IMR-90 (cell line): ENCODE measurements at regions not wholly inside any gene's neighbourhood (a gene's known extent, or its start where the extent isn't known, plus 50 kb on each side); places are given as distances from the start of the nearest gene placed in this dataset.

Experiments used
- ATAC-seq: fragments of 200-7000 bp; cut with Tn5 transposase; 2 replicates; pipeline ENCODE4 v1.9.1; 2020; ENCODE audit warnings: low read depth, mild to moderate bottlenecking, moderate library complexity
- BruUV-seq: library from RNA; stranded (reverse); fragments of 400-500 nt; replicated peaks from 2 replicates; lab custom pipeline; 2021; lab: Mats Ljungman, UMichigan
- CTCF ChIA-PET: fragments of 300-600 bp; formaldehyde crosslinking; extraction: SDS; loops from one replicate; lab custom pipeline; 2021; ENCODE audit warnings: antibody characterized with exemption; lab: Yijun Ruan, JAX
- POLR2A ChIA-PET: fragments of 300-600 bp; sonication (Branson Sonifier 250); formaldehyde crosslinking; loops from one replicate; lab custom pipeline; 2022; ENCODE audit warnings: antibody characterized with exemption; ENCODE audit not compliant: unreplicated experiment; lab: Charles Lee
- DNase-seq: peaks from one replicate; pipeline ENCODE4 v3.0.0; 2013
- H2AFZ ChIP-seq: replicated peaks from 2 replicates; pipeline ENCODE3; 2013; ENCODE audit warnings: low read length, mild to moderate bottlenecking; ENCODE audit not compliant: poor library complexity
- H2AK5ac ChIP-seq: 2 replicates; pipeline ENCODE4 v1.6.1; 2013; ENCODE audit warnings: low read depth, low read length, inconsistent platforms
- H2AK9ac ChIP-seq: replicated peaks from 2 replicates; pipeline ENCODE3; 2013; ENCODE audit warnings: mild to moderate bottlenecking, low read depth, low read length, moderate library complexity; ENCODE audit not compliant: poor library complexity
- H2BK120ac ChIP-seq: 2 replicates; pipeline ENCODE4 v1.6.1; 2013; ENCODE audit warnings: low read depth, low read length, inconsistent platforms
- H2BK15ac ChIP-seq: 3 replicates; pipeline ENCODE4 v1.6.1; 2013; ENCODE audit warnings: low read depth, low read length, inconsistent platforms
- H2BK20ac ChIP-seq: 2 replicates; pipeline ENCODE4 v1.6.1; 2013; ENCODE audit warnings: low read depth, mild to moderate bottlenecking, inconsistent platforms, low read length, moderate library complexity
- H2BK5ac ChIP-seq: 2 replicates; pipeline ENCODE4 v1.6.1; 2013; ENCODE audit warnings: mild to moderate bottlenecking, low read depth, low read length, inconsistent platforms; ENCODE audit not compliant: poor library complexity, severe bottlenecking
- H3K14ac ChIP-seq: replicated peaks from 2 replicates; pipeline ENCODE4 v1.6.1; 2013; ENCODE audit warnings: low read depth, low read length, inconsistent platforms
- H3K18ac ChIP-seq: 2 replicates; pipeline ENCODE4 v1.6.1; 2013; ENCODE audit warnings: low read depth, low read length, control low read depth
- H3K23ac ChIP-seq: 2 replicates; pipeline ENCODE4 v1.6.1; 2013; ENCODE audit warnings: low read depth, low read length, inconsistent platforms
- H3K27ac ChIP-seq: 2 replicates; pipeline ENCODE4 v1.5.1; 2013; ENCODE audit warnings: mild to moderate bottlenecking, control low read depth, low read length; ENCODE audit not compliant: insufficient read depth
- H3K27me3 ChIP-seq: 2 replicates; pipeline ENCODE4 v1.6.1; 2013; ENCODE audit warnings: low read length; ENCODE audit not compliant: control insufficient read depth, insufficient read depth
- H3K36me3 ChIP-seq: 2 replicates; pipeline ENCODE4 v1.6.1; 2013; ENCODE audit warnings: low read length, mixed read lengths; ENCODE audit not compliant: control insufficient read depth, insufficient read depth
- H3K4ac ChIP-seq: 2 replicates; pipeline ENCODE4 v1.6.1; 2013; ENCODE audit warnings: low read depth, low read length, inconsistent platforms
- H3K4me1 ChIP-seq: 2 replicates; pipeline ENCODE4 v1.6.1; 2013; ENCODE audit warnings: low read length, mixed read lengths; ENCODE audit not compliant: control insufficient read depth, insufficient read depth
- H3K4me2 ChIP-seq: 2 replicates; pipeline ENCODE4 v1.6.1; 2013; ENCODE audit warnings: low read depth, mild to moderate bottlenecking, control low read depth, low read length, moderate library complexity
- H3K4me3 ChIP-seq: 2 replicates; pipeline ENCODE4 v1.5.1; 2013; ENCODE audit warnings: low read depth, mild to moderate bottlenecking, control low read depth, low read length, moderate library complexity; ENCODE audit not compliant: insufficient read depth
- H3K56ac ChIP-seq: 2 replicates; pipeline ENCODE4 v1.6.1; 2013; ENCODE audit warnings: low read length, inconsistent platforms; ENCODE audit not compliant: insufficient read depth; ENCODE audit errors: extremely low read depth
- H3K79me1 ChIP-seq, 2 experiments: 2 replicates each; pipeline ENCODE4 v1.6.1; 2013; ENCODE audit warnings: low read length in 2 of 2, inconsistent platforms in 1 of 2, low read depth in 1 of 2
- H3K9ac ChIP-seq: 2 replicates; pipeline ENCODE4 v1.6.1; 2013; ENCODE audit warnings: low read depth, low read length, control low read depth
- H3K9me1 ChIP-seq: 2 replicates; pipeline ENCODE4 v1.6.1; 2013; ENCODE audit warnings: low read length, inconsistent platforms; ENCODE audit not compliant: insufficient read depth
- H3K9me3 ChIP-seq: 2 replicates; pipeline ENCODE4 v1.6.1; 2013; ENCODE audit warnings: low read length; ENCODE audit not compliant: control insufficient read depth, insufficient read depth
- H4K20me1 ChIP-seq: 2 replicates; pipeline ENCODE4 v1.6.1; 2013; ENCODE audit warnings: low read length, inconsistent platforms; ENCODE audit not compliant: insufficient read depth
- H4K5ac ChIP-seq: 2 replicates; pipeline ENCODE4 v1.6.1; 2013; ENCODE audit warnings: mild to moderate bottlenecking, low read depth, low read length, control low read depth
- H4K8ac ChIP-seq, 2 experiments: 2 replicates each; pipeline ENCODE4 v1.6.1; 2013; ENCODE audit warnings: low read depth in 2 of 2, low read length in 2 of 2, control low read depth in 1 of 2, inconsistent platforms in 1 of 2
- H4K91ac ChIP-seq: 2 replicates; pipeline ENCODE4 v1.6.1; 2013; ENCODE audit warnings: low read depth, low read length, inconsistent platforms; ENCODE audit not compliant: insufficient read depth
- ELK1 ChIP-seq: fragments of 150-350 bp; IDR thresholded peaks from 2 replicates; pipeline ENCODE4 v1.6.1; 2016; ENCODE audit warnings: low read depth, mild to moderate bottlenecking, low read length, moderate library complexity, borderline replicate concordance
- POLR2A ChIP-seq: IDR thresholded peaks from 2 replicates; pipeline ENCODE4 v1.6.1; 2012; ENCODE audit warnings: mild to moderate bottlenecking, low read depth, low read length
- WGBS, 2 experiments: methylation state at CpG; one replicate each; pipeline versions ENCODE4 v1.1.5 to v1.1.7; 2013; ENCODE audit warnings: missing lambda C conversion rate in 2 of 2; ENCODE audit not compliant: insufficient read length in 1 of 2; ENCODE audit errors: extremely low coverage in 2 of 2; 5-methylcytosine and 5-hydroxymethylcytosine counted together
- dilution Hi-C: fragments of 300-500 bp; cut with HindIII; formaldehyde crosslinking; loops from one replicate; pipeline ENCODE4 v1.14.3; 2018; ENCODE audit warnings: low sequenced_read_pairs; ENCODE audit not compliant: unreplicated experiment
- in situ Hi-C: fragments of 300-500 bp; cut with MboI; formaldehyde crosslinking; loops from 3 replicates; pipeline ENCODE4 v1.14.3; 2019; ENCODE audit warnings: low sequenced_read_pairs, inconsistent platforms, mixed read lengths
- intact Hi-C: fragments of 100-400 bp; cut with micrococcal nuclease; formaldehyde crosslinking; loops from 2 replicates; pipeline ENCODE4 v1.10.0; 2022

DNA sequence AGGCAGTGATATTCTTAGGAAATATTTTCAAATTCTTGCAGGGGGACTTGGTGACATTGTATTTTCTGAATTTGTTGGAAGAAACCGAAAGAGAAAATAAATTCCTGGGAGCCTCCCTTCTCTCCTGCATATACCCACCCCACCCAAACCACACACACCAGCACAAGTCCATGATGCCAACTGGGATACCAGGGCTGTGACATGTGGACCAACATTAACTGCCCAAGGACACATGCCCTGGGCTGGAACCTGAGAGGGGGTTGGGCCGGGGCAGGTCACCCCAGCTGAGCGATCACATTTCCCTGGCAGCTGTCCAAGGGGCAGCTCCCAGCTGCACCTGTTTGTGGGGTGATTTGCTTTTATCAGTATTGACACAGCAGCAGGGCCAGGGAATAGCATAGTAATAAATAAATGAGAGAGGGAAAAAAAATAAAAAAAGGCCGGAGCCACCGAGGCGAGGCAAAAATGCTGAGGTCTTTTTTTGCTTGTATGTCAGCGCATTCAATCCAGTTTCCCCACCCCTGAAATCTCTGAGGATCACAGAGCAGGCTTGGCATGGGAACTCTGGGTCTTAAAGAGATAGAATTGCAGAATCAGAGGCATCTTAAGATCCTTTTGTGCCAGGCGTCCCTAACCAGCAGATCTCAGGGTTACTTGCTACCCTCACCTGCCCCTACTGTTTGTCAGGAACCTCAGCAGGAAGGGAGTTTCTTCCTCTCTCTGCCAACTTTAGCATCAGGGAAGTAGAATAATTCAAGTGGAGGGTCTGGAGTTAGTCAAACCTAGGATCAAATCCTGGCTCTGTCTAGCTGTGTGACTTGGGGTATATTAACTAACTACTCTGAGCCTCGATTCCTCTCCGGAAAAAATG, 66.5 kb upstream of the PIM1 start:
- BruUV-seq, result no TSS peak

More for the DNA sequence above, 66.5 kb upstream of the PIM1 start:
- in situ Hi-C loops, result no loop called here
- H3K14ac ChIP-seq, result peak overlapping the region; percentile 70
- intact Hi-C loops, result loop anchor here (2.0 kb wide), 2 partner anchors 33 to 45 kb away; no protein-coding TSS in a partner anchor
- no CpG with 5 or more reads among the region's 10 CpGs for WGBS, 2 experiments
- peaks cover 12% of the 10 kb centered on the region for H3K4me1 ChIP-seq
- TF ChIP-seq POLR2A, result no peak
- no peak for TF ChIP-seq ELK1
- dilution Hi-C loops, result no loop called here
- H2BK15ac ChIP-seq, result no peak overlapping the region; the same call in 2 of the 3 replicates
- peak overlapping the region; percentile 57 for H2BK20ac ChIP-seq
- H2BK120ac ChIP-seq, result peak overlapping the region; percentile 78
- peak overlapping the region; percentile 77 for H3K4ac ChIP-seq
- H3K27ac ChIP-seq, result peak overlapping the region; percentile 62; the same call in 1 of the 2 replicates
- H2BK5ac ChIP-seq, result peak overlapping the region; percentile 4
- H3K9me3 ChIP-seq, result no peaks in the 10 kb centered on the region
- POLR2A ChIA-PET, result no interaction called here
- H3K18ac ChIP-seq, result peak overlapping the region; percentile 63
- CTCF ChIA-PET, result no interaction called here
- no peaks in the 10 kb centered on the region for H3K79me1 ChIP-seq
- H2AFZ ChIP-seq, result peak overlapping the region; percentile 44
- H3K27me3 ChIP-seq, result no peaks in the 10 kb centered on the region
- peak overlapping the region; percentile 73 for H2AK9ac ChIP-seq
- H4K8ac ChIP-seq, result peak overlapping the region in 1 of 2 experiments; percentile 92; a peak in 2 of 4 replicates
- no peak overlapping the region; the same call in 1 of the 2 replicates for H3K23ac ChIP-seq
- peak overlapping the region; percentile 39 for H3K9ac ChIP-seq
- peak overlapping the region; percentile 72 for H4K5ac ChIP-seq
- no peaks in the 10 kb centered on the region for H3K9me1 ChIP-seq
- H3K4me2 ChIP-seq, result peak overlapping the region; percentile 72
- no peak overlapping the region for H3K4me3 ChIP-seq
- peak overlapping the region; percentile 61; the same call in 1 of the 2 replicates for H2AK5ac ChIP-seq
- peak; percentile 2 for ATAC-seq
- H4K20me1 ChIP-seq, result no peaks in the 10 kb centered on the region
- no peaks in the 10 kb centered on the region for H3K36me3 ChIP-seq
- peak overlapping the region; percentile 61 for H4K91ac ChIP-seq
- no peak for DNase-seq
- peak overlapping the region; percentile 18; the same call in 1 of the 2 replicates for H3K56ac ChIP-seq
